Osteocyte (in vitro differentiated cells): ENCODE measurements at regions not wholly inside any gene's neighbourhood (a gene's known extent, or its start where the extent isn't known, plus 50 kb on each side); places are given as distances from the start of the nearest gene placed in this dataset.

ENCODE experiments used
- DNase-seq: peaks from one replicate; pipeline ENCODE4 v3.0.0; 2021; ENCODE audit warnings: mixed read lengths; ENCODE audit not compliant: unreplicated experiment; ENCODE audit errors: extremely low spot score
- H3K27ac Mint-ChIP-seq: one replicate; pipeline ENCODE4 v1.8.0; 2021; ENCODE audit warnings: mild to moderate bottlenecking, mixed read lengths; ENCODE audit not compliant: unreplicated experiment
- H3K27me3 Mint-ChIP-seq: one replicate; pipeline ENCODE4 v1.8.0; 2021; ENCODE audit warnings: mixed read lengths; ENCODE audit not compliant: unreplicated experiment
- H3K36me3 Mint-ChIP-seq: one replicate; pipeline ENCODE4 v1.8.0; 2021; ENCODE audit warnings: mixed read lengths; ENCODE audit not compliant: unreplicated experiment
- H3K4me1 Mint-ChIP-seq: one replicate; pipeline ENCODE4 v1.8.0; 2021; ENCODE audit warnings: mixed read lengths; ENCODE audit not compliant: unreplicated experiment
- H3K4me3 Mint-ChIP-seq: one replicate; pipeline ENCODE4 v1.8.0; 2021; ENCODE audit warnings: mild to moderate bottlenecking, moderate library complexity, mixed read lengths; ENCODE audit not compliant: unreplicated experiment
- H3K9me3 Mint-ChIP-seq: one replicate; pipeline ENCODE4 v1.8.0; 2021; ENCODE audit warnings: mixed read lengths; ENCODE audit not compliant: unreplicated experiment
- TF ChIP-seq, protein P1 (sequence below): fragments of 200-600 bp; sonication (generic); IDR thresholded peaks from 2 replicates; pipeline ENCODE4 v1.5.0; 2021; ENCODE audit warnings: antibody characterized with exemption, mild to moderate bottlenecking, moderate library complexity

DNA sequence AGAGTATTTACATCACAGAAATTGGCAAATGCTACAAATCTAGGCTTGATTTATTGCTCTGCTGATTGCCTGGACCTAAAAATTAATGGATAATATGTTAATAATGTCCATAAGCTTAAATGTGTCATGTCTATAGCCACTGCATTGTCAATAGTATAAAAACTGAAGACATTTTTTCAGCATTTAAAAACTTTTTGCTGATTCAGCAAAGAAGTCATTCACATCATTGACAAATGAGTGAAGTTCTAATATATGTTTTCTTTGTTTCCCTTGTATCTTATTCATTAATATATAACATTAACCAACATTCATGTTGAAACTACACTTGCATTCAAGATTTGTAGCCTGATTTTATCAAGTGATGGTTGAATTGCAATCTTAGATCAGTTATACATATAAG is 214.7 kb upstream of the XYLT1 start:
- no peak for DNase-seq
- Mint-ChIP-seq H3K27me3 (no peaks in the 10 kb centered on the region), H3K27ac (no peak overlapping the region), H3K36me3 (no peaks in the 10 kb centered on the region), H3K4me1 (no peaks in the 10 kb centered on the region), H3K4me3 (no peak overlapping the region), H3K9me3 (peaks cover 36% of the 10 kb centered on the region)
- TF ChIP-seq, protein P1, sequence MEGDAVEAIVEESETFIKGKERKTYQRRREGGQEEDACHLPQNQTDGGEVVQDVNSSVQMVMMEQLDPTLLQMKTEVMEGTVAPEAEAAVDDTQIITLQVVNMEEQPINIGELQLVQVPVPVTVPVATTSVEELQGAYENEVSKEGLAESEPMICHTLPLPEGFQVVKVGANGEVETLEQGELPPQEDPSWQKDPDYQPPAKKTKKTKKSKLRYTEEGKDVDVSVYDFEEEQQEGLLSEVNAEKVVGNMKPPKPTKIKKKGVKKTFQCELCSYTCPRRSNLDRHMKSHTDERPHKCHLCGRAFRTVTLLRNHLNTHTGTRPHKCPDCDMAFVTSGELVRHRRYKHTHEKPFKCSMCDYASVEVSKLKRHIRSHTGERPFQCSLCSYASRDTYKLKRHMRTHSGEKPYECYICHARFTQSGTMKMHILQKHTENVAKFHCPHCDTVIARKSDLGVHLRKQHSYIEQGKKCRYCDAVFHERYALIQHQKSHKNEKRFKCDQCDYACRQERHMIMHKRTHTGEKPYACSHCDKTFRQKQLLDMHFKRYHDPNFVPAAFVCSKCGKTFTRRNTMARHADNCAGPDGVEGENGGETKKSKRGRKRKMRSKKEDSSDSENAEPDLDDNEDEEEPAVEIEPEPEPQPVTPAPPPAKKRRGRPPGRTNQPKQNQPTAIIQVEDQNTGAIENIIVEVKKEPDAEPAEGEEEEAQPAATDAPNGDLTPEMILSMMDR, result no peak

DNA sequence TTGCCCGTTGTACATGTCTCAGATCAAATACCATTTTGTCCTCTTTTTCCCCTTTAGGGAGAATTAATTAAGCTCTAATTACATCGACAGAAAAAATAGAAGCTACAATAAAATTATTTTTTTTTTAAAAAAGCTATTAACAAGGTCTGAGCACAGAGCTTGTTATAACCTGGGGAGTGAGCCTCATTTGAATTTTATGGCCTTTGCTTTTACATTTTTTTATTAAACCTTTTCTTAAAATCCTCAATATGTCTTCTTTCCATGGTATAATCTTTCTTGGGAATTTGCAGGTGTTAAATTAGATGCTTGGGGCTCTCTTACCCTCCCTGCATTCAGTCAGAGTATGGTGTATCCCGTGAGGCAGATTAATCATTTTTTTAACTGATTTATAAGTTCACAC is 212.5 kb upstream of the XYLT1 start:
- Mint-ChIP-seq H3K36me3 (no peaks in the 10 kb centered on the region), H3K27me3 (no peaks in the 10 kb centered on the region), H3K9me3 (peaks cover 49% of the 10 kb centered on the region), H3K4me3 (no peak overlapping the region), H3K27ac (no peak overlapping the region), H3K4me1 (no peaks in the 10 kb centered on the region)
- TF ChIP-seq, protein P1, result no peak
- DNase-seq, result no peak

DNA sequence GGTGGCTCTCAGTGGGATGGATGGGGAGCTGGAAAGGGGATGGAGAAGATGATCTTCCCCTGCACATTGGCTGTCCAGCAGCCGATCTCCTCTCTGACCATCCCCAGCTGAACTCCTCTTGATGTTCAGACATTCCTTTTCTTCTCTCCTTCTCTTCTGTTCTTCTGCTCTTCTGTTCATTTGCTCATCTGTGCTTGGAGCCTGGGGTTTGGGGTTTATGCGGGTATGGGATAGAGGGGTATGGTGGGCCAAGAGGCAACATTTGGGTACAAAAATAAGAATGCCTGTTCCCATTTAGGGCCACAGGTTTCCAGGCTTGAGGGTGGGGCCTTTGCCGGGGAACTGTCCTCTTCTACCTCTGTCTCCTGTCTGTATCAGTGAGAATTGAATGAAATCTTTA is 205.4 kb upstream of the XYLT1 start:
- no peak overlapping the region for H3K27ac Mint-ChIP-seq
- H3K9me3 Mint-ChIP-seq, result peaks cover 29% of the 10 kb centered on the region
- no peaks in the 10 kb centered on the region for H3K4me1 Mint-ChIP-seq
- no peak overlapping the region for H3K4me3 Mint-ChIP-seq
- no peak for DNase-seq
- no peaks in the 10 kb centered on the region for H3K36me3 Mint-ChIP-seq
- no peaks in the 10 kb centered on the region for H3K27me3 Mint-ChIP-seq
- TF ChIP-seq, protein P1, result no peak

DNA sequence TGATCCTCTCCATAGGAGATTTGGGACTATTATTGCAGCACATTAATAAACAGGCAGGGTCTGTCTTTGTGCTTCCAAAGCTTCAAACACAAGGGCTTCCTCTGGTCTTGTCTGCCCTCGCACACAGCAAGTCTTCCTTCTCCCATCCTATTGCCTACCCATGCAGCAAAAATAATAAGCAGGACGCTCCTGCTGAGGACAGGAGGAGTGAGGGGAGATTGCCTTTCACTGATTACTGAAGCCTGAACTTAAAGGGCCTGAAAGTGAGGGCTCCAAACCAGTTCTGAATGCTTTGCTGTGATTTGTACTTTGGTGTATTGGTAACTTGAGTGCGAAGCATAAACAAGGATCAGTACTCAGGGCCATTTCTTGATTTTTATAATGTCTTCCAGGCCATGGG is 197.6 kb upstream of the XYLT1 start:
- TF ChIP-seq, protein P1, result no peak
- no peaks in the 10 kb centered on the region for H3K36me3 Mint-ChIP-seq
- no peaks in the 10 kb centered on the region for H3K9me3 Mint-ChIP-seq
- DNase-seq, result no peak
- H3K4me1 Mint-ChIP-seq, result no peaks in the 10 kb centered on the region
- H3K4me3 Mint-ChIP-seq, result no peak overlapping the region
- no peaks in the 10 kb centered on the region for H3K27me3 Mint-ChIP-seq
- H3K27ac Mint-ChIP-seq, result no peak overlapping the region

DNA sequence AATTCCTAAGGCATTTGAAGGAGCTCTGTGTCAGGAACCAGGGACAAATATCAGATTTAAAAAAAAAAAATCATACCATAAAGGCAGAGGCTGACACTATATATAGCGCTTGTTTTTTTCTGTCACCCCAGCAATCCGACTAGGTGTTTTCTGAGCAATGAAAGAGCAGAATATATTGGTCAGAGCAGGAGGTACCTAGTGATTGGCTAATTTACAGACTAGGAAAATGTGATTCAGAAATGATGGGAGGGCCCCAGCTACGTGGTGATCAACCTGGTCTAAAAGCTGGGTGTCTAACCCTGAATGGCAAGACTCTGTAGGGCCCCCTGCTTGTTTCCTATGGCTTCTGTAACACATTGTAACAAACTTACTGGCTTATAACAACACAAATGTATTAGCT is 195.5 kb upstream of the XYLT1 start:
- TF ChIP-seq, protein P1, result no peak
- H3K9me3 Mint-ChIP-seq, result peaks cover 11% of the 10 kb centered on the region
- no peak overlapping the region for H3K4me3 Mint-ChIP-seq
- H3K27ac Mint-ChIP-seq, result no peak overlapping the region
- H3K4me1 Mint-ChIP-seq, result no peaks in the 10 kb centered on the region
- no peaks in the 10 kb centered on the region for H3K36me3 Mint-ChIP-seq
- no peaks in the 10 kb centered on the region for H3K27me3 Mint-ChIP-seq
- DNase-seq, result no peak
